NCI-H748 (cell line): ENCODE measurements at regions not wholly inside any gene's neighbourhood (a gene's known extent, or its start where the extent isn't known, plus 50 kb on each side); places are given as distances from the start of the nearest gene placed in this dataset.

Source experiments
- DNase-seq: peaks from one replicate; lab custom pipeline; 2025; ENCODE audit not compliant: unreplicated experiment; lab: John Stamatoyannopoulos, UW

- DNase-seq: no peak
Measured at GRCh38 chr22:48563118-48563965, 1264.3 kb downstream of the BRD1 start.

DNA sequence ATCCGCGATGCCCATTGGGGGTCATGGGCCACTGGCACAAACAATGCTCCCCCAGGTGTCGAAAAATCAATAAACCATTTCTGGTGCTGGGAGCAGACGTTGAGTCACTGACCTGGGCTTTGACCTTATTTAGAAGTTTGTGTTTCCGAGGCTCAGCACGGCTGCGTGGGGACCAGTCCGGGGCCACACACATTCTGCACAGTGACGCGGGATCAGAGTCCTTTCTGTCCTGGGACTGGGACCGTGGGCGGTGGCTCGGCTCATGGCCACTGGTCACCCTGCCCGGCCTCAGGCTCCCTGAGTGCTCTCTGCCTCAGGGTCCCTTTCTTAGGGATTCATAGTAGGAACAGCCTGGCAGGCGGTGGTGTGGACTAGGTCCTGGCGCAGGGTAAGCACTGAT lies 1266.0 kb downstream of the BRD1 start:
- DNase-seq: no peak

- no peak for DNase-seq
Measured at GRCh38 chr22:48560836-48561235, 1266.8 kb downstream of the BRD1 start.

- no peak for DNase-seq
Measured at GRCh38 chr22:48560389-48560751, 1267.3 kb downstream of the BRD1 start.

DNA sequence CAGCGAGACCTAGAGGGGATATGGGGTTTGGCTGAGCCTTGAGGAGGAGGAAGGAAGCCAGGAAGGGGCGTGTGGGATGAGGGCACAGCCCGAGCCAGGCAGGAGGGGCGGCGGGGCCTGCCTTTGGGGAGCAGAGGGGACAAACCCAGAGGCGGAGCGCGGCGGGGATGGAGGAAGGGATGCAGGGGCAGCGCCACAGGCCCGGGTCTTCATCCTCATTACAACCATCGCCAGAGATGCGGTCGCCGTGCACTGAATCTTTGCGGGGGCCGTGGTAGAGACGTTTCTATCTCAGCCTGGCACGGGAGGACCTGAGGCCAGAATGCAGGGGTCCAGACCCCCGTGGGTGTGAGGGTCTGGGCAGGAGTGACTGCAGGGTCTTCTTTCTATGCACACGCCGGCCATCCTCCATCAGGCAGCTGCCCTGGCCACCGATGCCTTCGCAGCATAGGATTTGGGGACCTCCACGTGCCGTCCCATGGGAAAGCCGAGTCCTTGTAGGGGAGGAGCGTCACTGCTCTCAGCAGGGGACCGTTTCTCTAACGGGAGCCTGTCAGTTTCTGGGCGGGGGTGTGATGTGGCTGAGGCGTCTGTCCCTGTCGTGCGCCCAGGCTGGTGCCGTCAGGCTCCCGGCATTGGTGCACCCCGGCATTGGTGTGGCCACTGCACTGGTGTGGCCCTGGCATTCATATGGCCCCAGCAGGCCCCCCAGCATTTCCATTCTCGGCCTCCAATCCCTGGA lies 1267.9 kb downstream of the BRD1 start:
- no peak for DNase-seq

GRCh38 chr22:48558606-48559402 lies 1268.9 kb downstream of the BRD1 start:
- no peak for DNase-seq

DNA sequence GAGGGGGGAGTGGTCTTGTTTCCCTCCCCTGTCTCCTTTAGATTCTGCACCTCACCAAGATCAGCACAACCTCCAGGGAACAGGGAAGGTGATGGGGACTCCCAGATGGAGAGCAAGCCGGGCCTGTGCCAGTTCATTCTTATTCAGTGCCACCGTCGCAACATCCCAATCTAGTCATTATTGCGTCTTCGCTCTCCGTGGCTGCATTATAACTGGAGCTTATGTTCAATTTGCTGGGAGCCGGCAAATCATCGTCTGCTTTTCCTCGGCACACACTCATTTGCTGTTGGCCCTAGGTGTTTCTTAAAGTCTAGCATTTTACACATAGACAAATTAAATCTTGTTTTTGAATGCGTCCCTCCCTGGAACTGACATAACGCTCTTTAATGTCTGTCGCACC lies 1269.7 kb downstream of the BRD1 start:
- no peak for DNase-seq

- DNase-seq: no peak
Measured at GRCh38 chr22:48557473-48557872, 1270.2 kb downstream of the BRD1 start.

DNA sequence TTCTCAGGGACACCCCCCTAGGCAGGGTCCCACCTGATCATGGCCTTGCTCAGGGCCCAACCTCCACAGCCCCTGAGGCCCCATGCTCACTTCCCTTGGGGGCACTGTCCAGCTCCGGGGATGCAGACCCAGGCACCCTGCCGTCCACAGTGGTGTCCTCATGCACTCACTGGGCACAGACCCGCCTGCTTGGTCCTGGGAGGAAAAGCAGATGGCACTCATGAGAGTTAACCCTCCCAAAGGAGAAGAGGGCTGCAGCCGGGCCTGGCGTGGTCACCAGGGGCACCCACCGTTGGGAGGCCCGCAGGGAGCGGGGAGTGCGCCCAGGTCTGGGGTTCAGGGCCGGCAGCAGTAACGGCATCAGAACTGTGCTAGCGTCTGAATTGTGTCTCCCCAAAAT lies 1270.9 kb downstream of the BRD1 start:
- DNase-seq: no peak

DNA sequence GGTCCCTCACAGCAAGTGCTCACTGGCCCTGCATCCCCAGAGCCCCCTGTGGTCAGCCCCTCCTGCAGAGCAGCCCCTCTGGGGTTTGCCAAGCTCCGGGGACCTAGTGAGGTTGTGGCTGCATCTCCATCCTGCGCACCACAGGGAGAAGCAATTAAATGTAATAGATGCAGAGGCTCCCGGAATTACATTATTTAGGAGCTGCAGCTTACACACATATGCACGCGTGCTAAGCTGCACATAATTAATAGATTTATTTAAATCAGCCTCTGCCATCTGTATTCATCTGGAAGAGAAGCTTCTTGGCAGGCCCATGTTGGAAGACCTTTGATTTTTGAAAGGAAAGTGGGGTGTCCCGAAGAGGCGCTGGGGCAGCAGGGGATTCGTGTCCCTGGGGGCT lies 1271.5 kb downstream of the BRD1 start:
- no peak for DNase-seq

DNA sequence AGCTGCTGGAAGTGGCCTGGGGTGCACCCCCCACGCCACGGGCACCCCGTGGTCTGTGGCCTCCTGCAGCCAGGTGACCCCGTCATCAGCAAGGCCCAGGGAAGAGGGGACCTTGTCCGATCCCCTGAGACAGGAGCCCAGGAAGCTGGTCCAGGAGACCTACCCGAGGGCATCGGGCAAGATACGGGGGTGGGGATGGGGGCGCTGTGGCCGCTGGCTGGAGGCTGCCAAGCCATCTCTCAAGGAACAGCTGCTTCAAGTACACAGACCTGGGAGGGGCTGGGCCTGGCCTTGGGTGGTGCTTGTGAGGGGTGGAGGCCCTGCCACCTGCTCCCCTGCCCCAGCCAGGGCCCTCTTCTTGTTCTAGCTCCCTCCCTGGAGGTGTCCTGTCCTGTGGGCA lies 1272.1 kb downstream of the BRD1 start:
- no peak for DNase-seq

GRCh38 chr22:48554893-48555572 lies 1272.6 kb downstream of the BRD1 start:
- DNase-seq: no peak

DNA sequence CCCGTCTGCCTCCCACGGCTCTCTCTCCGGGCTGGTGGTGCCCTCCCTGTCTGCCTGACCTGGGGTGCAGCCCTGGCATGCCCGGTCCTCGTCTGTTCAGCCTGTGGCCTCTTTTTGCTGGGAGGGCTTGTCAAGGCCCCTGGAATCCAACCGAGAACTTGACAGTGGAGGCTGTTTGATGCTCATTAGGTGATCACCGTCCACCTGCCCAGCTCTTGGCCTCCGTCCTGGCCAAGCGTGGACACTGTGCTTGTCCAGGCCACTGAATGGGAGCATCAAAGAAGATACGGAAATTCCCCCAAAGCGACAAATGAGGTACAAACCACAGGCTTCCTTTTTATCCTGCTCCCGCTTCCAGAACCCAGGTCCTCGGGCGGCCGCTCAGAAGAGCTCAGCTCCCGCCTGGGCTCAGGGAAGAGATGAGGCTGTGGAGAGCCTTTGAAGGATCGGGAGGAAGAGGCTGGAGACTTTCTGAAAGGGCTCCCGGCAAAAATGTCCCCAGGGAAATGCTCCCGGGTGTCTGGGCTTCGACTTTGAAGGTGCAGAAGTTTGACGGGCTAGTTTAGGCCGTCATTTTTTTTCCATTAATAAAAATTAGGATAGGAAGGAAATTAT lies 1273.9 kb downstream of the BRD1 start:
- no peak for DNase-seq

DNA sequence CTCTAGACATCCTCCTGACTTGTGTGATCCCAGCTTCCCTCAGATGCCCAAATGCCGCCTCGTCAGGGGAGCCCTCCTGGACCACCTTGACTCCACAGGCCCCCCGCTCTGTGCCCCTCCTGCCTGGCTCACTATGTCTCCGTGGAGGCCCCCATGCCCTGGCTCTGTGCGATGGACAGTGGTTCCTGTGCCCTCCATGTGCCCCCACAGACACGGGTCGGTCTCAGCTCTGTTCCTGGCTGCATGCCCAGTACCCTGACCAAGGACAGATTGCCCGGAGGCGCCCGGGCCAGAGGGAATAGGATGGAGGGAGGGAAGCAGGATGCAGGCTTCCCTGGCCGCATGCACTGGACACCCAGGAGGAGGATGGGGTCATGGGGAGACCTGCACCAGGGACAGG lies 1274.6 kb downstream of the BRD1 start:
- DNase-seq: no peak

DNA sequence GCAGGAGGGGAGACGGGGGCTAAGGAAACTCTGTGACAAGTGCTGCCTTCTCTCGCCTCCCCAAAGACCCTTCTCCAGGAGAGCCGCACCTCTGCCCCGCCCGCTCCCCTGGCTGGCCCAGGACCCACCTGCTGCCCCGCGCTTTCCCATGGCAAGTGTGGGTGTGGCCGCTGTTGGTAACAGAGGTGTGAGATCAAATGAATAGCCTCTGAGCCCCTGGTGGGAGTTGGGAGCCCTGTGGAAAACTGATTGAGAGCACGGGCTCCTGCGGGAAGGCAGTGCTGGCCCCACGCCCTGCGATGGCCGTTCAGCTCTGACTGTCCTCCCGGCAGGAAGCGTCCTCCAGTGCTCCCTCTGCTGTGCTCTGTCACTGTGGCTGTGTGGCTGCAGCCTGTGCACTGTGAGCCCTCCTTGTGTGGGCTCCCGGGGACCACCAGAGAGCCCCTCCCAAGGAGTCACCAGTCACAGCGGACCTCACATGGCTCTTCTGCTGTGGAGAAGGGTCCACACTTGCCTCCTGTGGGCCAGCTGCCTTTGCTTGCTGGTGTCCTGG lies 1275.9 kb downstream of the BRD1 start:
- no peak for DNase-seq

GRCh38 chr22:48551061-48551460 lies 1276.6 kb downstream of the BRD1 start:
- DNase-seq: no peak

DNA sequence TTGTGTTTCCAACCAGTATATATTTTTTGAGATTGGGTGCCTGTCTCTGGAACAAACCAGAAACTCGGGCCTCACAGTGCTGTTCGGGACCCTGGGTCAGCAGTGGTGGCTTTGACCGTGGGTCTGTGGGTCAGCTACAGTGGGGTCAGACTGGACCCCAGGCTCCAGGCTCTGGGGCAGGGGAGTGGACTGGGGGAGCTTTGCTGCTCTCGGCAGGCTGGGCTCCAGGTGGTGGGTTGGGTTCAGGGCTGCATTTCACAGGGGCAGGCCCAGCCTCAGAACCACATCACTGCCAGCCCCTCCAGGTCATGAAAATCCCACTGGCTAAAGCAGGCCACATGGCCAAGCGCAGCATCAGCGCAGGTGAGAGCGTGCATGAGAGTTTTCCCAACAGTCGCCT lies 1279.3 kb downstream of the BRD1 start:
- no peak for DNase-seq

GRCh38 chr22:48547971-48548370 lies 1279.7 kb downstream of the BRD1 start:
- DNase-seq: no peak

DNA sequence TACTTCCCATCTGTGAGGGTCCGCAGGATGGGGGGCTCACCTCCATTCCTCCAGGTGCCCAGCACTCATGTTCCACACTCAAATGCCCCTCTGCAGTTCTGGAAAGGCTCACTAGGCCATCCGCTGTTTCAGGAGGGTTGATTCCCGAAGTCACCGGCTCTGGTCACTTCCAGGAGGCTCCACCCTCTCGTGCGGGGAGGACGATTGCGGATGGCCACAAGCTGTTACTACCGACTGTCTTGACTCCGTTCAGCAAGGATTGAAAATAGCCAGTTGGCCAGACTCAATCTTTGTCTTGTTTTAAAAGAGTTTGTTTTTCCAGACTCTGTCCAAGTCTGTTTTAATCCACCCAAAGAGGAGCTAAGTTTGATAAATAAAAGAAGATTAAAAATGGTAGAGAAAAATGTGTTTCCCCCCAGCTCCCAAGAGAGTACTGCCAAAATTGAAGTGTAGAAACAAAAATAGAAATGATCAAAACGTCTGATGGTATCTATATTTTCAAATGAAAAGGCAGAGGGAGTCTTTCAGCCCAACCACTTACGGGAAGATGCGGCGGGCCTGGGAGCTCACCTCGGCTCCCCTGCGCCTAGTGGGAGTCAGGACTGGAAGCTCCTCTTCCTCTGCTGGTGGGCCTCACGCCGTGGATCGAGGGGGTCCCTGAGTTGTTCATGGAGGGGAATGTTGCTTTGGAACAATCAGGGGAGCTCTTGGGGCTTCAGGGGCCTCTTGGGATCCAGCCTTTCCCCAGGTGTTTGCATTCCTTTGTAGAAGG lies 1280.8 kb downstream of the BRD1 start:
- DNase-seq: no peak

GRCh38 chr22:48545987-48546386 lies 1281.7 kb downstream of the BRD1 start:
- DNase-seq: no peak
